ENCODE measurements at regions not wholly inside any gene's neighbourhood (a gene's known extent, or its start where the extent isn't known, plus 50 kb on each side); places are given as distances from the start of the nearest gene placed in this dataset.

GRCh38 chr15:61396235-61396919, 167.3 kb upstream of the RORA start:
- Histone ChIP-seq H3K4me1 (ENCODE audit: control insufficient read depth, insufficient read depth, low read length, unreplicated experiment) (no peaks in the 10 kb centered on the region), H3K79me2 (ENCODE audit: control insufficient read depth, insufficient read depth, low read length, unreplicated experiment) (no peaks in the 10 kb centered on the region), H2AFZ (ENCODE audit: low read length, unreplicated experiment) (no peak overlapping the region), H3K27ac (ENCODE audit: low read depth, low read length) (no peak overlapping the region), H3K4me3 (ENCODE audit: low read depth, low read length) (no peak overlapping the region), H3K36me3 (ENCODE audit: insufficient read depth, low read length) (no peaks in the 10 kb centered on the region), H3K27me3 (ENCODE audit: insufficient read depth, low read length) (no peaks in the 10 kb centered on the region)

DNA sequence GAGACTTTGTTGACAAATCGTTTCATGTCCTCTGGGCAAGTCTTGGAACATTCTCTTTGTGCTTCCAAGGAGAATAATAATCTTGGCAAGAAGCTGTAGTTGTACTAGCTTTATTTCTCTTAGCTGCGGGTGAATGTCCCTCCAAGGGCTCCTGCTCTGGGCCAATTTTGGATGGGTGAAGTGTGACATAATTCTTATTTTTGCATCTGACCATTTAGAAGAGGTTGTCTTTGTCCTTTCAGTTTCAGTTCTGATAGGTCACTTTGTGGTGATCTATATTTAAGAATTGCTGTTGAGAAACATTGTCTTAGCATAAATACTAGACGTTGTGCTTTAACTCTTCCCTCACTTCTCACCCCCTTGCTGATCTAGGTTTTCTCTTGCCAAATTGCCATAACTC, 164.8 kb upstream of the RORA start:
- no peaks in the 10 kb centered on the region for H3K27me3 ChIP-seq (ENCODE audit: insufficient read depth, low read length)
- H3K27ac ChIP-seq (ENCODE audit: low read depth, low read length), result no peak overlapping the region
- no peaks in the 10 kb centered on the region for H3K36me3 ChIP-seq (ENCODE audit: insufficient read depth, low read length)
- H3K4me3 ChIP-seq (ENCODE audit: low read depth, low read length), result peak overlapping the region; percentile 48
- H3K4me1 ChIP-seq (ENCODE audit: control insufficient read depth, insufficient read depth, low read length, unreplicated experiment), result no peaks in the 10 kb centered on the region
- H3K79me2 ChIP-seq (ENCODE audit: control insufficient read depth, insufficient read depth, low read length, unreplicated experiment), result no peaks in the 10 kb centered on the region
- H2AFZ ChIP-seq (ENCODE audit: low read length, unreplicated experiment), result peak overlapping the region; percentile 44

DNA sequence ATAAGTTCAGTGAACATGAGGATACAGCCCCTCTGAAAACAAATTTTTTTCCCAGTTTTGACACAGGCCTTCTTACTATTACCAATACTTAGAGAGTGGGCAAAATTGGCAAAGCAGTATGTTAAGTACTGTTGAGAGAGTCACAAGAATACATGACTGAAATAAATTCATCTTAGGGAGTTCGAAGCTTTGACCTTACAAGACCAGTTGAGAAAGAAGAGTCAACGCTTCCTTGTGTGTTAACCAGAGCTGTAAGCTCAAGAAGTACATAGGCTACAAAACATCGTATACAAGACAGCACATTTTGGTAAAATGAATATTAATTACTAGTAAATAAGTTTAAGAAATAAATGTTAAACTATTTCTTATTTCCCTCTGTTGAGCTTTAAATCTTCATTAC, 164.4 kb upstream of the RORA start:
- Histone ChIP-seq H2AFZ (ENCODE audit: low read length, unreplicated experiment) (no peak overlapping the region), H3K36me3 (ENCODE audit: insufficient read depth, low read length) (no peaks in the 10 kb centered on the region), H3K27me3 (ENCODE audit: insufficient read depth, low read length) (no peaks in the 10 kb centered on the region), H3K4me1 (ENCODE audit: control insufficient read depth, insufficient read depth, low read length, unreplicated experiment) (no peaks in the 10 kb centered on the region), H3K4me3 (ENCODE audit: low read depth, low read length) (peak overlapping the region; percentile 48; the same call in 1 of the 2 replicates), H3K79me2 (ENCODE audit: control insufficient read depth, insufficient read depth, low read length, unreplicated experiment) (no peaks in the 10 kb centered on the region), H3K27ac (ENCODE audit: low read depth, low read length) (no peak overlapping the region)

GRCh38 chr15:61390138-61390537, 161.0 kb upstream of the RORA start:
- Histone ChIP-seq H3K36me3 (ENCODE audit: insufficient read depth, low read length) (no peaks in the 10 kb centered on the region), H3K4me1 (ENCODE audit: control insufficient read depth, insufficient read depth, low read length, unreplicated experiment) (no peaks in the 10 kb centered on the region), H3K79me2 (ENCODE audit: control insufficient read depth, insufficient read depth, low read length, unreplicated experiment) (no peaks in the 10 kb centered on the region), H3K27me3 (ENCODE audit: insufficient read depth, low read length) (no peaks in the 10 kb centered on the region), H2AFZ (ENCODE audit: low read length, unreplicated experiment) (no peak overlapping the region), H3K4me3 (ENCODE audit: low read depth, low read length) (no peak overlapping the region), H3K27ac (ENCODE audit: low read depth, low read length) (no peak overlapping the region)

DNA sequence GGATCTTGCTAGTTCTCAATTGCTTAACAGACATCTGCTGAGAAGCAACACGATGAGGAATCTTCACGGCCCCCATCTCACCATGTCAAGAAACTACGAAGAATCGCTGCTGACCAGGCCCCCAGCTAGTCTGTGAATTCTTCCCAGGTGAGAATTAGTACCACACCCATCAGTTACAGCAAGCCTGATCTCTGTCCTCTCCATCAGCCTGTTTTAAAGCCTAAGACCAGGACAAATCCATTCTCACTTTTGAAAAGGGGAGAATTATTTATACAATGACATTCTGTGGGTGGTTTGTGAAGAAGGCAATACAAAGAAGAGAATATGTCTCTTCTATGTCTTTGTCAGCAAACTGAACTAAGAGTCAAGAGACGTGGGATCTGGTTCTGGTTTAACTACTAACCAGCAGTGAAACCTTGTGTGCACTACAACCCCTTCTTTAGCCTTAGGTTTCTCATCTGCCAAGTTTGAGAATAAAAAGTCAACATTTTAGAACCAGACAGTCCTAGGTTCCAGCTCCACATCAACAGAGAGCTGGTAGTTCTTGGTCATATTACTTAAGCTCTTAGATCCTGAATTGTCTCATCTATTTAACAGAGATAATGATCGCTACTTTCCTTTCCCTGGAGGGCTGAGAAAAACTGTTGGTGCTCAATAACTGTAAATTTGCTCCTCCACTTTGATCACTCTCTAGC, 160.4 kb upstream of the RORA start:
- no peaks in the 10 kb centered on the region for H3K36me3 ChIP-seq (ENCODE audit: insufficient read depth, low read length)
- H3K4me1 ChIP-seq (ENCODE audit: control insufficient read depth, insufficient read depth, low read length, unreplicated experiment), result no peaks in the 10 kb centered on the region
- H3K27me3 ChIP-seq (ENCODE audit: insufficient read depth, low read length), result no peaks in the 10 kb centered on the region
- H3K4me3 ChIP-seq (ENCODE audit: low read depth, low read length), result no peak overlapping the region
- no peak overlapping the region for H2AFZ ChIP-seq (ENCODE audit: low read length, unreplicated experiment)
- no peaks in the 10 kb centered on the region for H3K79me2 ChIP-seq (ENCODE audit: control insufficient read depth, insufficient read depth, low read length, unreplicated experiment)
- H3K27ac ChIP-seq (ENCODE audit: low read depth, low read length), result no peak overlapping the region

DNA sequence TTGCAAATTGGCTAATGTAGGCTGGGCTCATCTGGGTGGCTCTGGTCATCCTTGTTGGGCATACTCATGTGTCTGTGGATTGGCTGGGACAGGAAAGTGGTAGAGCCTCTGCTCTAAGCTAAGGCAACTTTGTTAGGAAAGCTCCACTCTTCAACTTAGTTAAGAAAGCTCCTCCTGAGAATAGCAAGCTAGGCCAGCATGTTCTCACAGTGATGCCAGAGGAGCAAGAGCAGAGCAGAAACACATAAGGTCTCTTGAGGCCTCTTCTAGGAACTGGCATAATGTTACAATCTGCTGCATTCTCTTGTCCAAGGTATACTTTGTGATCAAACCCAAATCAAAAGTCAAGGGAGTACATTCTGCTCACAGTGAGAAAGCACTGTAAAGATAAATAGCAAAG, 158.6 kb upstream of the RORA start:
- H3K4me3 ChIP-seq (ENCODE audit: low read depth, low read length), result no peak overlapping the region

GRCh38 chr15:61383421-61383820, 154.3 kb upstream of the RORA start:
- Histone ChIP-seq H3K4me1 (ENCODE audit: control insufficient read depth, insufficient read depth, low read length, unreplicated experiment) (peaks cover 9% of the 10 kb centered on the region), H3K79me2 (ENCODE audit: control insufficient read depth, insufficient read depth, low read length, unreplicated experiment) (no peaks in the 10 kb centered on the region), H3K4me3 (ENCODE audit: low read depth, low read length) (peak overlapping the region; percentile 31; the same call in 1 of the 2 replicates), H2AFZ (ENCODE audit: low read length, unreplicated experiment) (peak overlapping the region; percentile 73), H3K36me3 (ENCODE audit: insufficient read depth, low read length) (no peaks in the 10 kb centered on the region), H3K27me3 (ENCODE audit: insufficient read depth, low read length) (no peaks in the 10 kb centered on the region), H3K27ac (ENCODE audit: low read depth, low read length) (peak overlapping the region; percentile 89)

More for the DNA sequence above, 158.6 kb upstream of the RORA start:
- H3K79me2 ChIP-seq (ENCODE audit: control insufficient read depth, insufficient read depth, low read length, unreplicated experiment), result no peaks in the 10 kb centered on the region
- H3K4me1 ChIP-seq (ENCODE audit: control insufficient read depth, insufficient read depth, low read length, unreplicated experiment), result peaks cover 9% of the 10 kb centered on the region
- H3K27me3 ChIP-seq (ENCODE audit: insufficient read depth, low read length), result no peaks in the 10 kb centered on the region
- H2AFZ ChIP-seq (ENCODE audit: low read length, unreplicated experiment), result no peak overlapping the region
- no peaks in the 10 kb centered on the region for H3K36me3 ChIP-seq (ENCODE audit: insufficient read depth, low read length)
- no peak overlapping the region for H3K27ac ChIP-seq (ENCODE audit: low read depth, low read length)

DNA sequence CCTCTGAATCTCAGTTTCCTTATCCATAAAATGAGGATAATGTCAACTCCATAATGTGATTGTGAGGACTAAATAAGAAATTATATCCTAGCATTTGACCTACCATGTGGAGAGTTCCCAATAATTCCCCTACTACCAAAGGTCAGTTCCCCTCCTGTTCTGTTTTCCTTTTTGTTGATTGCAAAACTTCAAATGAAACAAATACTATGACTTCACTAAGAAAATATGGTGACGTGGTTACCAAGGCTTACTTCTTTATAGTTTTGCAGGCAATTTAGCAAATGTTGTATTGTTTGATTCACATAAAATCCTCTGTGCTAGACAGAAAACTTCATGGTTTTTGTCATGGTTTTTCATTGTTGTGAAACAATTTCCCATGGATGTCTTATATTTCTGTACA, 153.8 kb upstream of the RORA start:
- Histone ChIP-seq H3K27ac (ENCODE audit: low read depth, low read length) (peak overlapping the region; percentile 89), H3K4me3 (ENCODE audit: low read depth, low read length) (peak overlapping the region; percentile 31; the same call in 1 of the 2 replicates), H3K79me2 (ENCODE audit: control insufficient read depth, insufficient read depth, low read length, unreplicated experiment) (no peaks in the 10 kb centered on the region), H3K36me3 (ENCODE audit: insufficient read depth, low read length) (no peaks in the 10 kb centered on the region), H3K27me3 (ENCODE audit: insufficient read depth, low read length) (no peaks in the 10 kb centered on the region), H2AFZ (ENCODE audit: low read length, unreplicated experiment) (peak overlapping the region; percentile 73), H3K4me1 (ENCODE audit: control insufficient read depth, insufficient read depth, low read length, unreplicated experiment) (peaks cover 9% of the 10 kb centered on the region)

GRCh38 chr15:61381501-61381900, 152.4 kb upstream of the RORA start:
- Histone ChIP-seq H2AFZ (ENCODE audit: low read length, unreplicated experiment) (no peak overlapping the region), H3K4me3 (ENCODE audit: low read depth, low read length) (no peak overlapping the region), H3K27me3 (ENCODE audit: insufficient read depth, low read length) (no peaks in the 10 kb centered on the region)

GRCh38 chr15:61380270-61380669, 151.2 kb upstream of the RORA start:
- Histone ChIP-seq H2AFZ (ENCODE audit: low read length, unreplicated experiment) (no peak overlapping the region), H3K79me2 (ENCODE audit: control insufficient read depth, insufficient read depth, low read length, unreplicated experiment) (no peaks in the 10 kb centered on the region), H3K4me1 (ENCODE audit: control insufficient read depth, insufficient read depth, low read length, unreplicated experiment) (peaks cover 9% of the 10 kb centered on the region), H3K27me3 (ENCODE audit: insufficient read depth, low read length) (no peaks in the 10 kb centered on the region), H3K4me3 (ENCODE audit: low read depth, low read length) (no peak overlapping the region), H3K27ac (ENCODE audit: low read depth, low read length) (no peak overlapping the region), H3K36me3 (ENCODE audit: insufficient read depth, low read length) (no peaks in the 10 kb centered on the region)

More at GRCh38 chr15:61381501-61381900, 152.4 kb upstream of the RORA start:
- H3K36me3 ChIP-seq (ENCODE audit: insufficient read depth, low read length), result no peaks in the 10 kb centered on the region
- no peak overlapping the region for H3K27ac ChIP-seq (ENCODE audit: low read depth, low read length)
- H3K79me2 ChIP-seq (ENCODE audit: control insufficient read depth, insufficient read depth, low read length, unreplicated experiment), result no peaks in the 10 kb centered on the region
- H3K4me1 ChIP-seq (ENCODE audit: control insufficient read depth, insufficient read depth, low read length, unreplicated experiment), result peaks cover 9% of the 10 kb centered on the region

DNA sequence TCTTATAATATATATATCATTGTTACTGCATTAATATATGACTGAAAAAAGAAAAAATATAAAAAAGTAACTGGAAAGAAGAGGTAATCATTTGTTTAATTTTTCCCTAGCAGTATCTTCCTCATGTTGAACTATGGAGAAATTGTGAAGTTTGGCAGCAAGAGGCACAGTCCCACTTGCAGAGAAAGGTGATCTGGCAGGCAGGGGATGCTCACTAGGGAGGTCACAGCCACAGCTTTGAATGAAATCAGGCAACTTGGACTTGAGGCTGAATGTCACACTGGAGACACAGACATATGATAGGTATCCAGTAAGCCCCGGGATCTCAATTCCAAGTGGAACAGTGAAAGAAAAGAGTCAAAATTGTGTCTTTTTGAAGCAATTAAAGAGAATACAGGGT, 149.9 kb upstream of the RORA start:
- Histone ChIP-seq H3K27ac (ENCODE audit: low read depth, low read length) (no peak overlapping the region), H3K27me3 (ENCODE audit: insufficient read depth, low read length) (no peaks in the 10 kb centered on the region), H3K36me3 (ENCODE audit: insufficient read depth, low read length) (no peaks in the 10 kb centered on the region), H3K4me3 (ENCODE audit: low read depth, low read length) (no peak overlapping the region), H3K4me1 (ENCODE audit: control insufficient read depth, insufficient read depth, low read length, unreplicated experiment) (peaks cover 9% of the 10 kb centered on the region), H2AFZ (ENCODE audit: low read length, unreplicated experiment) (no peak overlapping the region), H3K79me2 (ENCODE audit: control insufficient read depth, insufficient read depth, low read length, unreplicated experiment) (no peaks in the 10 kb centered on the region)

All from ACC112 (cell line).